ENCODE measurements at regions not wholly inside any gene's neighbourhood (a gene's known extent, or its start where the extent isn't known, plus 50 kb on each side); places are given as distances from the start of the nearest gene placed in this dataset.
"Not testable (repeated sequence)": the region's sequence is repeated elsewhere in the genome, so short reads cannot be mapped to it uniquely, and the experiment has no call there.

- CTCF ChIA-PET: no interaction called here
- POLR2A ChIA-PET: no interaction called here
- H3K4me3 ChIP-seq (ENCODE audit: low read depth, low read length): no peak overlapping the region
- no peaks in the 10 kb centered on the region for H3K9me3 ChIP-seq (ENCODE audit: control insufficient read depth, insufficient read depth, low read depth, low read length)
- H3K36me3 ChIP-seq (ENCODE audit: control insufficient read depth in 2 of 2, insufficient read depth in 1 of 2, low read length in 2 of 2): no peaks in the 10 kb centered on the region
- no peaks in the 10 kb centered on the region for H3K4me1 ChIP-seq (ENCODE audit: control insufficient read depth, insufficient read depth, low read length)
- H3K27ac ChIP-seq (ENCODE audit: extremely low read depth, low read depth, low read length): no peak overlapping the region
- TF ChIP-seq ZNF658 (tag by site-specific recombination; IDR thresholded peaks at IDR 0.05) (no peak), ZNF426 (tag by site-specific recombination; IDR thresholded peaks at IDR 0.05) (no peak), ZNF416 (tag by site-specific recombination; IDR thresholded peaks at IDR 0.05) (no peak), ZNF701 (tag by site-specific recombination; IDR thresholded peaks at IDR 0.05) (no peak), ZNF76 (tag by site-specific recombination; IDR thresholded peaks at IDR 0.05; ENCODE audit: borderline replicate concordance, low read depth) (no peak), PBX3 (CRISPR knock-in tag; IDR thresholded peaks at IDR 0.05) (no peak), ZNF274 (IDR thresholded peaks at IDR 0.05; ENCODE audit: low read length) (no peak), ZNF274 (tag by site-specific recombination; IDR thresholded peaks at IDR 0.05; ENCODE audit: borderline replicate concordance) (no peak), ZNF37A (tag by site-specific recombination; IDR thresholded peaks at IDR 0.05) (no peak), ZNF626 (tag by site-specific recombination; IDR thresholded peaks at IDR 0.05) (no peak), FEZF1 (tag by site-specific recombination; IDR thresholded peaks at IDR 0.05) (no peak), ZNF354C (tag by site-specific recombination; IDR thresholded peaks at IDR 0.05; ENCODE audit: borderline replicate concordance, low read depth) (no peak)
- TF ChIP-seq, protein P1, sequence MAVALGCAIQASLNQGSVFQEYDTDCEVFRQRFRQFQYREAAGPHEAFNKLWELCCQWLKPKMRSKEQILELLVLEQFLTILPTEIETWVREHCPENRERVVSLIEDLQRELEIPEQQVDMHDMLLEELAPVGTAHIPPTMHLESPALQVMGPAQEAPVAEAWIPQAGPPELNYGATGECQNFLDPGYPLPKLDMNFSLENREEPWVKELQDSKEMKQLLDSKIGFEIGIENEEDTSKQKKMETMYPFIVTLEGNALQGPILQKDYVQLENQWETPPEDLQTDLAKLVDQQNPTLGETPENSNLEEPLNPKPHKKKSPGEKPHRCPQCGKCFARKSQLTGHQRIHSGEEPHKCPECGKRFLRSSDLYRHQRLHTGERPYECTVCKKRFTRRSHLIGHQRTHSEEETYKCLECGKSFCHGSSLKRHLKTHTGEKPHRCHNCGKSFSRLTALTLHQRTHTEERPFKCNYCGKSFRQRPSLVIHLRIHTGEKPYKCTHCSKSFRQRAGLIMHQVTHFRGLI (tag by site-specific recombination; IDR thresholded peaks at IDR 0.05): no peak
- TF ChIP-seq, protein P2, sequence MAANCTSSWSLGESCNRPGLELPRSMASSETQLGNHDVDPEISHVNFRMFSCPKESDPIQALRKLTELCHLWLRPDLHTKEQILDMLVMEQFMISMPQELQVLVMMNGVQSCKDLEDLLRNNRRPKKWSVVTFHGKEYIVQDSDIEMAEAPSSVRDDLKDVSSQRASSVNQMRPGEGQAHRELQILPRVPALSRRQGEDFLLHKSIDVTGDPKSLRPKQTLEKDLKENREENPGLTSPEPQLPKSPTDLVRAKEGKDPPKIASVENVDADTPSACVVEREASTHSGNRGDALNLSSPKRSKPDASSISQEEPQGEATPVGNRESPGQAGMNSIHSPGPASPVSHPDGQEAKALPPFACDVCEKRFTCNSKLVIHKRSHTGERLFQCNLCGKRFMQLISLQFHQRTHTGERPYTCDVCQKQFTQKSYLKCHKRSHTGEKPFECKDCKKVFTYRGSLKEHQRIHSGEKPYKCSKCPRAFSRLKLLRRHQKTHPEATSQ (tag by site-specific recombination; IDR thresholded peaks at IDR 0.05): no peak
- TF ChIP-seq, protein P3, sequence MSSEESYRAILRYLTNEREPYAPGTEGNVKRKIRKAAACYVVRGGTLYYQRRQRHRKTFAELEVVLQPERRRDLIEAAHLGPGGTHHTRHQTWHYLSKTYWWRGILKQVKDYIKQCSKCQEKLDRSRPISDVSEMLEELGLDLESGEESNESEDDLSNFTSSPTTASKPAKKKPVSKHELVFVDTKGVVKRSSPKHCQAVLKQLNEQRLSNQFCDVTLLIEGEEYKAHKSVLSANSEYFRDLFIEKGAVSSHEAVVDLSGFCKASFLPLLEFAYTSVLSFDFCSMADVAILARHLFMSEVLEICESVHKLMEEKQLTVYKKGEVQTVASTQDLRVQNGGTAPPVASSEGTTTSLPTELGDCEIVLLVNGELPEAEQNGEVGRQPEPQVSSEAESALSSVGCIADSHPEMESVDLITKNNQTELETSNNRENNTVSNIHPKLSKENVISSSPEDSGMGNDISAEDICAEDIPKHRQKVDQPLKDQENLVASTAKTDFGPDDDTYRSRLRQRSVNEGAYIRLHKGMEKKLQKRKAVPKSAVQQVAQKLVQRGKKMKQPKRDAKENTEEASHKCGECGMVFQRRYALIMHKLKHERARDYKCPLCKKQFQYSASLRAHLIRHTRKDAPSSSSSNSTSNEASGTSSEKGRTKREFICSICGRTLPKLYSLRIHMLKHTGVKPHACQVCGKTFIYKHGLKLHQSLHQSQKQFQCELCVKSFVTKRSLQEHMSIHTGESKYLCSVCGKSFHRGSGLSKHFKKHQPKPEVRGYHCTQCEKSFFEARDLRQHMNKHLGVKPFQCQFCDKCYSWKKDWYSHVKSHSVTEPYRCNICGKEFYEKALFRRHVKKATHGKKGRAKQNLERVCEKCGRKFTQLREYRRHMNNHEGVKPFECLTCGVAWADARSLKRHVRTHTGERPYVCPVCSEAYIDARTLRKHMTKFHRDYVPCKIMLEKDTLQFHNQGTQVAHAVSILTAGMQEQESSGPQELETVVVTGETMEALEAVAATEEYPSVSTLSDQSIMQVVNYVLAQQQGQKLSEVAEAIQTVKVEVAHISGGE (tag by site-specific recombination; conservative IDR thresholded peaks at IDR 0.05; ENCODE audit: low read depth): no peak
Measured at GRCh38 chr4:12375805-12376204, 947.1 kb upstream of the HS3ST1 start.

- H3K36me3 ChIP-seq (ENCODE audit: control insufficient read depth in 2 of 2, insufficient read depth in 1 of 2, low read length in 2 of 2); H3K27ac ChIP-seq (ENCODE audit: extremely low read depth, low read depth, low read length); H3K9me3 ChIP-seq (ENCODE audit: control insufficient read depth, insufficient read depth, low read depth, low read length); POLR2A ChIA-PET; H3K4me1 ChIP-seq (ENCODE audit: control insufficient read depth, insufficient read depth, low read length); H3K4me3 ChIP-seq (ENCODE audit: low read depth, low read length); CTCF ChIA-PET: not testable (repeated sequence)
Measured at GRCh38 chr4:12365869-12366268, 937.2 kb upstream of the HS3ST1 start.

DNA sequence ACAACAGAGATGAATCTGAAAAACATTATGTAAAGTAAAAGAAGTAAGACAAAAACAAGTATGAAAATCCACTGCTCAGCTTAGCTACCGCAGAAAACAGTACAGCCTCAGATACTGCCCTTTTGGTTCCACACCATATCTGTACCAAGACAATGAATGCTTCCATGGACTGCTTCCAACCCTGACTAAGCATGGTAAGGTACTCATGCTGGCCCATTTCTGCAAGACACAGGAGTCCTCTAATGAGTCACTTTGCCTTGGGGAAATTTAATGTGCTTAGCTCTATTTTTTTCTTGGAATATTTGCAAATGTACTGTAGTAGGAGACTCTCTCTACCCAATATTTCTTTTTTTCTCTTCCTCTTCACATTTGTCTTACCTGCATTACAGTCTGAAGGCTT lies 931.7 kb upstream of the HS3ST1 start:
- H3K27ac ChIP-seq (ENCODE audit: extremely low read depth, low read depth, low read length): no peak overlapping the region
- no peaks in the 10 kb centered on the region for H3K9me3 ChIP-seq (ENCODE audit: control insufficient read depth, insufficient read depth, low read depth, low read length)
- ChIA-PET POLR2A (no interaction called here), CTCF (interaction anchor here (1.0 kb wide), 1 partner anchor 273 kb away, joined by 3 read pairs; no protein-coding TSS in a partner anchor)
- no peaks in the 10 kb centered on the region for H3K4me1 ChIP-seq (ENCODE audit: control insufficient read depth, insufficient read depth, low read length)
- no peaks in the 10 kb centered on the region for H3K36me3 ChIP-seq (ENCODE audit: control insufficient read depth in 2 of 2, insufficient read depth in 1 of 2, low read length in 2 of 2)
- no peak for TF ChIP-seq MEIS1 (CRISPR knock-in tag; IDR thresholded peaks at IDR 0.05; ENCODE audit: borderline replicate concordance)
- H3K4me3 ChIP-seq (ENCODE audit: low read depth, low read length): no peak overlapping the region
